GM13977 (cell line): ENCODE measurements at regions not wholly inside any gene's neighbourhood (a gene's known extent, or its start where the extent isn't known, plus 50 kb on each side); places are given as distances from the start of the nearest gene placed in this dataset.

Experiments
- DNase-seq: peaks from one replicate; pipeline ENCODE4 v3.0.0; 2012; ENCODE audit warnings: low spot score
- in situ Hi-C: fragments of 300-500 bp; cut with MboI; formaldehyde crosslinking; loops from one replicate; pipeline ENCODE4 v1.12.0; 2022; ENCODE audit warnings: low sequenced_read_pairs, low pct_unique_long_range_greater_than_20kb, mixed read lengths, inconsistent platforms; ENCODE audit not compliant: unreplicated experiment
- TF ChIP-seq, protein P1 (sequence below): IDR thresholded peaks from 2 replicates; pipeline ENCODE4 v1.5.1; 2012; ENCODE audit warnings: mild to moderate bottlenecking, control low read depth; ENCODE audit not compliant: insufficient read depth; ENCODE audit errors: extremely low read depth, missing control alignments

- no peak for DNase-seq
- in situ Hi-C loops = no loop called here
- TF ChIP-seq, protein P1, sequence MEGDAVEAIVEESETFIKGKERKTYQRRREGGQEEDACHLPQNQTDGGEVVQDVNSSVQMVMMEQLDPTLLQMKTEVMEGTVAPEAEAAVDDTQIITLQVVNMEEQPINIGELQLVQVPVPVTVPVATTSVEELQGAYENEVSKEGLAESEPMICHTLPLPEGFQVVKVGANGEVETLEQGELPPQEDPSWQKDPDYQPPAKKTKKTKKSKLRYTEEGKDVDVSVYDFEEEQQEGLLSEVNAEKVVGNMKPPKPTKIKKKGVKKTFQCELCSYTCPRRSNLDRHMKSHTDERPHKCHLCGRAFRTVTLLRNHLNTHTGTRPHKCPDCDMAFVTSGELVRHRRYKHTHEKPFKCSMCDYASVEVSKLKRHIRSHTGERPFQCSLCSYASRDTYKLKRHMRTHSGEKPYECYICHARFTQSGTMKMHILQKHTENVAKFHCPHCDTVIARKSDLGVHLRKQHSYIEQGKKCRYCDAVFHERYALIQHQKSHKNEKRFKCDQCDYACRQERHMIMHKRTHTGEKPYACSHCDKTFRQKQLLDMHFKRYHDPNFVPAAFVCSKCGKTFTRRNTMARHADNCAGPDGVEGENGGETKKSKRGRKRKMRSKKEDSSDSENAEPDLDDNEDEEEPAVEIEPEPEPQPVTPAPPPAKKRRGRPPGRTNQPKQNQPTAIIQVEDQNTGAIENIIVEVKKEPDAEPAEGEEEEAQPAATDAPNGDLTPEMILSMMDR = no peak
These were observed 104.3 kb downstream of the FGF18 start for GRCh38 chr5:171523781-171524180.

DNA sequence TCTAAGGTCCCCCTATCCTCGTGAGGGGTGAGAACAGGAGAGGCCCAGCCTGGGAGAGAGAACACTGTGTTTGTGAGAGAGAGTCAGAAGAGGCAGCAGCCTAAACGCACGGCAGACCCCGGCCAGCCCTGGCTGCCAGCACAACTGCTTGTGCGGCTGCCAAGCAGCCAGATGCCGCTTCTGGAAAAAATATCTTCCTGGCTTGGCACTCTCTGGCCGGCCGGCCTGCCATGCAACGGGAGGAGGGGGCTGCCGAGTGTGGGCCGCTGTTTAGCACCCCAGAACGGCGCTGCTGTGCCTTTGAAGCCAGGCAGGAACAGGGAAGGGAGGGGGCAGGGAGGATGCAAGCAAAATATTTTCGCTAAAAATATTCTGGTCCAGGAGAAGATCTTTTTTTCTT is 105.0 kb downstream of the FGF18 start:
- TF ChIP-seq, protein P1 = no peak
- in situ Hi-C loops = no loop called here
- DNase-seq = no peak

DNA sequence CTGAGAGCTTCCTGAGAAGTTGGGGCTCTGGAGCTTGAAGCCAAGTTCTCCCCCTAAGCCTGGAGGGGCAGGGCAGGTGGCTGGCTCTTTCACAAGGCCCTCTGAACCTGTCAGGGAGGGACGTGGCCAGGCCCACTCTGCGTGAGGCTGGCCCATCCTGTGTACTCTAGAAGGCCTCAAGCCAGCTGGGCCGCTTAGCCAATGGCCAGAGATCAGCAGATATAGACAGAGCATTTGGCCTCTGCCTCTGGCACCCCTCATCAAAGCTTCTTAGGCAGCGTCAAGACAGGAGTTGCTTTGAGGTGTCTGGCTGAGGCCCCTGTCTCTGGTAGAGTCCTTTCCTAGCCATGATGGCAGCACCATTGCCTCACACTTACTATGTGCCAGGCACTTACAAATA is 105.6 kb downstream of the FGF18 start:
- TF ChIP-seq, protein P1 = no peak
- in situ Hi-C loops = no loop called here
- DNase-seq = no peak

DNA sequence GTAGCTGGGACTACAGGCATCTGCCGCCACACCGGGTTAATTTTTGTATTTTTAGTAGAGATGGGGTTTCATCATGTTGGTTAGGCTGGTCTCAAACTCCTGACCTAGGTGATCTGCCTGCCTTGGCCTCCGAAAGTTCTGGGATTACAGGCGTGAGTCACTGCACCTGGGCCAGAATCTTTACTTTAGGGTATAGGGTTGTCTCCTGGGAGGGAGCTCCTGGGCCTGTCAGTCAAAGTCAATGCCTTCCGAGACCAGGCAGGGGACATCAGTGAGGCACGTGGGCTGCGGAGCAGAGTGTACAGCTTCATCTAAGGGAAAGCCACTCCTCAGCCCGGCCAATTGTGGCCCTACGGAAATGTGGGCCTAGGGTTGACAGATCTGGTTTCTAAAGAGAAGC is 108.6 kb downstream of the FGF18 start:
- in situ Hi-C loops = no loop called here
- no peak for DNase-seq

GRCh38 chr5:171528865-171529614 is 109.6 kb downstream of the FGF18 start:
- in situ Hi-C loops = no loop called here
- TF ChIP-seq, protein P1 = no peak
- no peak for DNase-seq

More for the DNA sequence above, 108.6 kb downstream of the FGF18 start:
- TF ChIP-seq, protein P1 = no peak

DNA sequence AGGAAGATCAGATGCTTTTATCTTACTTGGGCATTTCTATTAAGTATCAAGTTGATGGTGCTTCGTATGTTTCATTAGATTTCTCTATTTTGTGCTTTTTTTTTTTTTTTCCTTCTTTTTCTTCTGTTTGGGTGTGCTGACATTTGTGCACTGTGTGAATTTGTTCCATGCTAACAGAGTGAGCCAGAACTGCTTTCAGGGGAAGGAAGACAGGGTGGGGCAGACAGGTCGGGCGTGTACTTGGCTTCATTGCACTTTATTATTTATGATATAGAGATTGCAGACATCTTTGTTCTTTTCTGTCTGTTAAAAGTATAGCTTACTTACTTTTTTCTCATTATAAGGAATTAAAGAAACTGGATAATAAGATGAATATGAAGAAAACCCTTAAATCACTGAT is 112.2 kb downstream of the FGF18 start:
- DNase-seq = no peak
- TF ChIP-seq, protein P1 = no peak
- in situ Hi-C loops = no loop called here
